ENCODE measurements at regions not wholly inside any gene's neighbourhood (a gene's known extent, or its start where the extent isn't known, plus 50 kb on each side); places are given as distances from the start of the nearest gene placed in this dataset.

DNA sequence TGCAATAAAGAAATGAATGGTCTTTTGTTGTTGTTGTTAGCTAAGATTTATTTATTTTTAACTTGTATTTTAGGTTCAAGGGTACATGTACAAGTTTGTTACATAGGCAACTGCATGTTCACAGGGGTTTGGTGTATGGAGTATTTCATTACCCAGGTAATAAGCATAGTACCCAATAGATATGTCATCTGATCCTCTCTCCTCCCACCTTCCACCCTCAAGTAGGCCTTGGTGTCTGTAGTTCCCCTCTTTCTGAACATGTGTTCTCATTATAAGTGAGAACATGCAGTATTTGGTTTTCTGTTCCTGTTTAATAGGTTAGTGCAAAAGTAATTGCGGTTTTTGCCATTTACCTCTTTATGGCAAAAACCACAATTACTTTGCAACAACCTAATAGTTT, 554.1 kb downstream of the TBC1D4 start:
- in situ Hi-C loops (cut with MboI) = no loop called here
- 33% methylated on average over 1 of the region's 1 CpG for WGBS (ENCODE audit: insufficient coverage, insufficient replicate concordance, low lambda C conversion rate, missing lambda C conversion rate)
- Histone ChIP-seq H3K27ac (ENCODE audit: control insufficient read depth, insufficient read depth) (no peak overlapping the region), H3K27me3 (replicated peaks in 1 of 2; ENCODE audit: control insufficient read depth in 2 of 2, insufficient read depth in 2 of 2, low read length in 1 of 2) (no peaks in the 10 kb centered on the region), H3K4me3 (no peak overlapping the region), H3K9ac (ENCODE audit: control insufficient read depth, insufficient read depth, low read length) (no peak overlapping the region), H4K20me1 (ENCODE audit: control insufficient read depth, insufficient read depth) (no peaks in the 10 kb centered on the region), H3K4me1 (ENCODE audit: control insufficient read depth, insufficient read depth, low read length) (no peaks in the 10 kb centered on the region), H3K4me2 (ENCODE audit: control insufficient read depth, insufficient read depth) (no peak overlapping the region), H3K36me3 (ENCODE audit: control insufficient read depth in 2 of 2, insufficient read depth in 2 of 2, low read length in 1 of 2) (no peaks in the 10 kb centered on the region), H2AFZ (ENCODE audit: control insufficient read depth, low read depth, low read length) (no peak overlapping the region), H3K79me2 (ENCODE audit: control insufficient read depth, insufficient read depth, low read length) (no peaks in the 10 kb centered on the region), H3K9me3 (replicated peaks; ENCODE audit: control insufficient read depth, insufficient read depth, low read length) (no peaks in the 10 kb centered on the region)
- no peak for FAIRE-seq
- ChIA-PET SMC1A (ENCODE audit: uncharacterized antibody, unreplicated experiment) (no interaction called here), RAD21 (ENCODE audit: unreplicated experiment) (no interaction called here), CTCF (no interaction called here), POLR2A (interaction anchor here (1.1 kb wide), 1 partner anchor 8 kb away, joined by 3 read pairs; no protein-coding TSS in a partner anchor)
- no peak for ATAC-seq
- TF ChIP-seq NFYA (IDR thresholded peaks at IDR 0.05; ENCODE audit: borderline replicate concordance, low read depth, low read length) (no peak), HDAC6 (IDR thresholded peaks at IDR 0.05; ENCODE audit: unreplicated experiment) (no peak), RUNX3 (IDR thresholded peaks at IDR 0.05; ENCODE audit: low read length) (no peak), MTA2 (IDR thresholded peaks at IDR 0.05; ENCODE audit: low read depth) (peak; percentile 43)
- no TSS peak for BruUV-seq (replicated peaks)
- intact Hi-C loops (cut with micrococcal nuclease; ENCODE audit: unreplicated experiment) = no loop called here
- DNase-seq (ENCODE audit: low read depth, low spot score) = no peak

DNA sequence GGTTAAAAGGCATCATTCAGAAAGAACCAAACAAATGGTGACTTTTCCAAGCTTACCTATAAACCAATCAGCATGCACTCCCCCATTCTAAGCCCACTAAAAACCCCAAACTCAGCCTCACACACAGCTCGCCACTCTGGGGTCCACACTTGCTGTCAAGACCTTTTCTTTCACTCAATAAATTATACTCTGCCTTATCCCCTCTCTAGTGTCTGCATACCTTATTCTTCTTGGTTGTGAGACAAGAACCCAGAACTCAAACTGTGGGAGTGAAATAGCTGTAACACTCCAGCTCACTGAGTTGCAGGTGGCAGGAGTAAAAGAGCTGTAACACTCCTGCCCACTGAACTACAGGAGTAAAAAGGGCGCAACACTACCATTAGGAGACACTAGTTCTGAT, 559.0 kb downstream of the TBC1D4 start:
- no peaks in the 10 kb centered on the region for H3K79me2 ChIP-seq (ENCODE audit: control insufficient read depth, insufficient read depth, low read length)
- ChIA-PET SMC1A (ENCODE audit: uncharacterized antibody, unreplicated experiment) (no interaction called here), CTCF (interaction anchor here (0.6 kb wide), 1 partner anchor 26 kb away, joined by 3 read pairs; no protein-coding TSS in a partner anchor), POLR2A (no interaction called here), RAD21 (ENCODE audit: unreplicated experiment) (no interaction called here)
- FAIRE-seq = no peak
- no peaks in the 10 kb centered on the region for H3K4me1 ChIP-seq (ENCODE audit: control insufficient read depth, insufficient read depth, low read length)
- H2AFZ ChIP-seq (ENCODE audit: control insufficient read depth, low read depth, low read length) = no peak overlapping the region
- ATAC-seq = no peak
- H3K9me3 ChIP-seq (replicated peaks; ENCODE audit: control insufficient read depth, insufficient read depth, low read length) = no peaks in the 10 kb centered on the region
- intact Hi-C loops (cut with micrococcal nuclease; ENCODE audit: unreplicated experiment) (no loop called here), in situ Hi-C loops (cut with MboI) (no loop called here)
- TF ChIP-seq PRDM15 (CRISPR knock-in tag; IDR thresholded peaks at IDR 0.05) (no peak), TCF3 (IDR thresholded peaks at IDR 0.05; ENCODE audit: borderline replicate concordance, insufficient read depth, low read depth, low read length) (no peak), KAT2A (conservative IDR thresholded peaks at IDR 0.05; ENCODE audit: control insufficient read depth, low read depth, low read length) (no peak), BHLHE40 (IDR thresholded peaks at IDR 0.05; ENCODE audit: borderline replicate concordance in 1 of 2, low read depth in 2 of 2, low read length in 1 of 2) (no peak), ZNF24 (IDR thresholded peaks at IDR 0.05) (no peak)
- no peak overlapping the region for H3K4me2 ChIP-seq (ENCODE audit: control insufficient read depth, insufficient read depth)
- no peak for DNase-seq (ENCODE audit: low read depth, low spot score)
- H4K20me1 ChIP-seq (ENCODE audit: control insufficient read depth, insufficient read depth) = no peaks in the 10 kb centered on the region
- BruUV-seq (replicated peaks) = no TSS peak
- H3K27ac ChIP-seq (ENCODE audit: control insufficient read depth, insufficient read depth) = no peak overlapping the region
- 0% methylated on average over 2 of the region's 2 CpGs for WGBS (ENCODE audit: insufficient coverage, insufficient replicate concordance, low lambda C conversion rate, missing lambda C conversion rate)
- no peak overlapping the region for H3K4me3 ChIP-seq
- no peak overlapping the region for H3K9ac ChIP-seq (ENCODE audit: control insufficient read depth, insufficient read depth, low read length)
- no peaks in the 10 kb centered on the region for H3K27me3 ChIP-seq (replicated peaks in 1 of 2; ENCODE audit: control insufficient read depth in 2 of 2, insufficient read depth in 2 of 2, low read length in 1 of 2)
- no peaks in the 10 kb centered on the region for H3K36me3 ChIP-seq (ENCODE audit: control insufficient read depth in 2 of 2, insufficient read depth in 2 of 2, low read length in 1 of 2)
